ENCODE measurements at regions not wholly inside any gene's neighbourhood (a gene's known extent, or its start where the extent isn't known, plus 50 kb on each side); places are given as distances from the start of the nearest gene placed in this dataset.

DNA sequence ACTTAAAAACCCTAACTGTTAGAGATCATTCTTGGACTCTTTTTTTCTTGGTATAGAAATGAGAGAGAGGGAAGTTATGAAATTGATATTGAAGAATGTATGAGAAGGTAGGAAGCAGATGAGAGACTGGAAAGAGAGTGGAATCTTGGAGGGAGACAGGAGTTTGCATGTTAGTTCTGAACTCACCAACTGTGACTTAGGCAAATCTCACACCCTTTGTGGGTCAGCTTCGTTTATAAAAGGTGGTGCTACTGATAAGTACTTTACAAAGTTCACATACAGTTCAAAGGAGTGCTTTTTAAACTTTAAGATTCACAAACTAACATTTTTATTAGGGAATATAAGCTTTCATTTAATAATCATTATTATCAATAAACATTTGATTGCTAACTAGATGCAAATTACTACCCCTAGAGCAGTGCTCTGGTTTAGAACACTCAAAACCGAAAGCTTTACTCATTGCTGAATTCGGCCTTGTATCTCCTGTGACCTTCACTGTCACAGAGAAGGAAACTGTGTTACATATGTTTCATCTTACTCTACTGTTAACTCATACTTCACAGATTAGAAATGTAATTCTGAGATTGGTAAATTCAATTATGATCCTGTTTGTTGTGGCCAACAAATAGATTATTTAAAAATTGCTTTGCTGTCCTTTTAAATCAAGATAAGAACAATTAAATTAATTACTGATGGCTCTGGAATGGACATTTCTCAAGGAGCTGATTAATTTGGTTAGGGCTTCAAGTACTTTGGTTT is 143.2 kb downstream of the RMI1 start:
- no peak for DNase-seq (ENCODE audit: low read depth in 2 of 3, low spot score in 2 of 3)

GRCh38 chr9:84125046-84125445 is 144.4 kb downstream of the RMI1 start:
- no peak for DNase-seq (ENCODE audit: low read depth in 2 of 3, low spot score in 2 of 3)

DNA sequence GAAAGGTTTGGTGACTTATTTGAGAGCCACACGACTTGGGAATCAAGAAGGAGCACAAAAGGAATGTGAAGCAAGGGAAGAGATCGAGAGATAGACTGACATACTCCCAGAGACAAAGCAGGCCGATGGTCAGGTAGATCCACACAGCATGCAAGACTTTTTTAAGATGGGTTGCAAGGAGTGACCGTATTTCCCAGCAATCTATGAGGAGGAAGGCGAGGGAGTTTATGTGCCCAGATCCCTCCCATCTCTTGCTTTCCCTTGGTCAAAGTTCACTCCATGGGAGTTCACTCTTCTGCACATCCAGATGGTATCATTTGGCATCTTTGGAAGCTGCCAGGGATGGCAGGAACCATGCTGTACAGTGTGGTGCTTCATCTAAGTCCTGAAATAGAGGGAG is 148.9 kb downstream of the RMI1 start:
- DNase-seq (ENCODE audit: low read depth in 2 of 3, low spot score in 2 of 3), result no peak

DNA sequence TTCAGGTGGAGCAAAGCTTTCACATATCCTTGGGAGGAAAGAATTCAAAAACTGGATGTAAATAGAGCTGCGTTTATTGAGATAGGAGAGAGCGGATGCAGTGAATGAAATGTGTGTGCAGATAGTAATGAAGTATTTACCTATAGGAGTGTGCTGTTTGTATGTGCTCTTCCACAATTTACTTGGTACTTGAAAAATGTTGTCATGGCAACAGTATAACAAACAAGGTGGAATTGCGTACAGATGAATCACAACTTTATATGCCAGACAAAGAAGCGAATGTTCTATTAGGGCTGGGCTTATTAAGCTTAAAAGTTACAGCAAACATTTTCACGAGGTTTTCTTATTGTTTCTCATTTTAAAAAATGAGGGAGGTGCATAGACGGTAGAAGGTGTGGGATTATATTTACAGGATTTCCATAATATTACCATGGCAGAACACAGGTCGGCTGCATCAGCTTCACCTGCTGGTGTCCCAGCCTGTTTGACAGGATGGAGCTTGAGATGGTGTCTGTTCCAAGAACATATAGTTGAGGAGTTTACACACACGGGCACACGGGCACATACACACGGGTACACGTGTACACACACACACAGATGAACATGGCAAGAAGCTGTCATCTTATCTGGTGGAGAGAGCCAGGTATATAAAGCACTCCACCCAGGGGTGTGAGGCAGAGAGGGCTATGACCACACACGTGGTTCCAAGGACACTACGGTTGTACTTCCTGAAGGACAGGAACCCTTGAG is 155.7 kb downstream of the RMI1 start:
- no peak for DNase-seq (ENCODE audit: low read depth in 2 of 3, low spot score in 2 of 3)

DNA sequence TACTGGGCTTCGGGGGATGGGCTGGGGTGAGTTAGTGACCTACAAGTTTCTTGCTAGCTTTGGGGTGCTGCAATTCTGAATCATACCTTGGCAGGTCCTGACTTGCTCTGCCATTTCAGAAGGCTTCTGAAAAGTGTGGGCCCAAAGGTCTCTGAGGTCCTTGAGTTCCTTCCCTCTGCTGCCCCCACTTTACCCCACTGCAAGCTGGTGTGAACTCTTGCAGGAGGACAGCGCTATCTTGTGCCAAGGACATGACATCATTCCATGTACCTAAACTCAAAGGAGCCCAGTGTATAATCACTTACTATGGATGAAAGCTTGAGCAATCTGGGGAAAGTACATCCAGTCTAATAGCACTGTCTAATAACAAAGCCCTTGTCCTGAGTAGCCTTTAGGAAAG is 157.4 kb downstream of the RMI1 start:
- no peak for DNase-seq (ENCODE audit: low read depth in 2 of 3, low spot score in 2 of 3)

GRCh38 chr9:84138541-84138940 is 157.9 kb downstream of the RMI1 start:
- DNase-seq (ENCODE audit: low read depth in 2 of 3, low spot score in 2 of 3), result no peak

DNA sequence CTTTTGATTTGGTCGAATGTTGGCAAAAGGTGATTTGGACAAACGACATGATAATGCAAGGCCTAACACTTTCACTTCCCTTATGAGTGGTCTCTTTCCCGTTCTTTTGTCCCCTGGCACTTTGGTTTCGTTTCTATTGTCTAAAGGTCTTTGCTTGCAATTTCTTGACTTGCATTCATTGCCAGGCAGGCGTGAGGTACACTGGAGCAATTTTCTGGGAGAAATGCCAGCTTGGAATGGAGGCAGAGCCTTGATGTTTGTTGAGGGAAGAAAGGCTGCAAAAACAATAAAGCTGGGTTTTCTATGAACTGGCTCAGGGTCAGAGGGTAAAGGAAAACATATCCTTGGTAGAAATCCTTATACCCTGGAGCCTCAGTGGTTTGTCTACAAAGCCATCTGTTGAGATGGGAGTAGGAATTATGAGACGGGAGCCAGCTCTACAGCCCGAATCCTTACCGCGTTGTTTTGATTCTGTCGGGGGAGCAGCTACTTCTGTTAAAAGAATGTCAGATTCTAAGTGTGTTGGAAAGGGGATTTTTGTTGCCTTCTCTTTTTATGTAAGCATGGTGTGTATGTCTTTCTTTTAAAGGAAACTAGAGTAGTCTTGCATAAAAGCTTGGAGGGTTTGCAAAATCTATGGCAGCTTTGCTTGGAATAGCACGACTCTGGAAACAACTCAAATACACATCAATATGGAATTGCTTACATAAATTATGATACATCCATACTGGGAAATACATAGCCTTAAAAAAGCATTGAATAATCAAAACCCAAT is 158.9 kb downstream of the RMI1 start:
- no peak for DNase-seq (ENCODE audit: low read depth in 2 of 3, low spot score in 2 of 3)

DNA sequence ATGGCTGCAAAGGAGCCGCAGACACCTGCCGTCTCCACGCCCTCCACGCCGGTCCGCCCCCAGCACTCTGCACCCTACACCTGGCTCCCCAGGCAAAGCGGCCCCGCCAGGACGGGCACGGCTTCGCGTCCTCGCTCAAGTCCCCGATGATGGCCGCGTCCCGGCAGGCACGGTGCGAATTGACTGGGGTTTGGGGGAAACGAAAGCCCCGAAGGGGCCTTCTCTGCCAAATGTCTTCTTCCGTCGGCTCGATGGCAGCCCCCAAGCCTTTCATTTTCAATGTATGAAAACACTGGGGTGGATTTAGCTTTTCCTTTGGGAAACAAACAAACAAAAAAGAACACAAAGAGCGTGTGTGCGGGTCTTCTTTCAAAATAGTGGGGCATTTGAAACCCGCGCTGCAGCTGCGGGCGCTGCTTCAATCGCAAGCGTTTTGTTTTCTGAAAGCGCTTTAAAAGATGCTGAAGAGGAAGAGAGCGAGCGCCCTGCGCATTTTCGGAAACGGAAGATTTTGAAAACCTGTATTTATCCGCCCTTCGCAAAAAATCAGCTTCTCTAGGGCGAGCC is 160.0 kb downstream of the RMI1 start:
- peak in 2 of 3 donors; percentile 34 to 57 for DNase-seq (ENCODE audit: low read depth in 2 of 3, low spot score in 2 of 3)

GRCh38 chr9:84141741-84142370 is 161.3 kb downstream of the RMI1 start:
- DNase-seq (ENCODE audit: low read depth in 2 of 3, low spot score in 2 of 3), result no peak

GRCh38 chr9:84145031-84145430 is 164.4 kb downstream of the RMI1 start:
- no peak for DNase-seq (ENCODE audit: low read depth in 2 of 3, low spot score in 2 of 3)

DNA sequence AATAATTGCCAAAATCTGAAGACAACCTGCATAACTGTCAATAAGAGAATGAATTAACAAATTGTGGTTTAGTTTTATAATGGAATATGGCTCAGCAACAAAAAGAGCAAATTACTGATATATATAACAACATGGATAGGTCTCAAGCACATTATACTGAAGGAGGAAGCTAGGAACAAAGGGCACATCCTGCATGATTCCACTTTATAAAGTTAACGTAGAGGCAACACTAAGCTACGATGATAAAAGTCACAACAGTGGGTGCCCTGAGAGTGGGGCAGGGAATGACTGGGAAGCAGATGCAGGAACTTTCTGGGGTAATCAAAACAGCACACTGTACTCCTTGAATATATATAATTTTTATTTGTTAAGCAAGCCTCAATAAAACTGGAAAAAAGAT is 165.2 kb downstream of the RMI1 start:
- no peak for DNase-seq (ENCODE audit: low read depth in 2 of 3, low spot score in 2 of 3)

GRCh38 chr9:84146893-84147710 is 166.5 kb downstream of the RMI1 start:
- DNase-seq (ENCODE audit: low read depth in 2 of 3, low spot score in 2 of 3), result no peak

DNA sequence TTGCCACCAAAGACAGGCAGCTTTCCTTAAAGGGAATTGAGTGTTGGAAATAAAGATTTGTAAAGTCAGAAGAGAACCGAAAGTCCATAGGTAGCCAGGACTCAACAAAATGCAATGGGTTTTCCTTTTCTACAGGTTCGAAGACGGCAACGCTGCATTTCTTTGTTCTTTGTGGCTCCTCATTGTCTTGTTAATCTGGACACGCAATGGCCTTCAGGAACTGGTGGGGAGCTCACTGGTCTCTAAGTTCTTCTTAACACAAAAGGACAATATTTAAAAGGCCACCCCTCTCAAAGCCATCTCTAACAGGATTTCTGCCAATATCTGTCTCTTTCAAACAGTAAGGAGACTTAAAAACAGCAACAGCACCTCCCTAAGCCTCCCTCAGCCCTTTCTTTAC is 170.6 kb downstream of the RMI1 start:
- no peak for DNase-seq (ENCODE audit: low read depth in 2 of 3, low spot score in 2 of 3)

DNA sequence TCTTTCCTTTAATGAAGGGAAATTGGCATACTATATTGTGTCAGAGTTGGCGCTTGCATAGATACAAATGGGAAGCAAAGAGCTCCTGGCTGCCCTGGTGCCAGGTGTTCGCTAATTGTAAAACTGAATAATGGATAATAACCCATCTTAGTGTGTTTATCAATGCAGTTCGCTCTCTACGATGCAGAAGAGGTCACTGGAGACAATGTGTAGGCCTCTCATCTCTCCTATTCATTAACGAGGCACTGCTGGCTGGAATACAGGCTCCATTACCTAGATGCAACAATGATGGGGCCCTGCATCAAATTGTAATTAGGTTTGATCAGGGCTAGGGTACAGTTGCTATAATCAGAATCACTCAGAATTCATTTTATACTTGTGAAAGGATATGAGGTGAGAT is 171.0 kb downstream of the RMI1 start:
- DNase-seq (ENCODE audit: low read depth in 2 of 3, low spot score in 2 of 3), result no peak

DNA sequence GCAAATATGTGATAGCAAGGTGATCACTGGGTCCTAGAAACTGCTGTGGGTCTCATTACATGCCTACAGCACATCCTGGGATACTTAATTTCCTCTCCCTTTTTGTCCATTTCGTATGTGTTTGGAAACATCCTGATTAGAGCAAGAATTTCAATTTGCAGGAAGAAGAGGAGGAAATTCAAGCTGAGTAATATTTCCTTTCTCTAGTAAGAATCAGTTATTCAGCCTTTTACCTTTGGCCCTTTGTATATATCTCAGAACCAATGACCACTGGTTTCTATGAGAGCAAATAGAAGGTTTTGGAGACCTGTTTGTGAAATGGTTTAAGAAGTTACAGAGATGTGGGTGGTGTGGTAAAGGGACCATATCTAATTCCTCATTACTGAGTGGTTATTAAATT is 171.6 kb downstream of the RMI1 start:
- no peak for DNase-seq (ENCODE audit: low read depth in 2 of 3, low spot score in 2 of 3)

GRCh38 chr9:84153885-84154284 is 173.3 kb downstream of the RMI1 start:
- no peak for DNase-seq (ENCODE audit: low read depth in 2 of 3, low spot score in 2 of 3)

GRCh38 chr9:84154320-84154719 is 173.7 kb downstream of the RMI1 start:
- DNase-seq (ENCODE audit: low read depth in 2 of 3, low spot score in 2 of 3), result no peak

DNA sequence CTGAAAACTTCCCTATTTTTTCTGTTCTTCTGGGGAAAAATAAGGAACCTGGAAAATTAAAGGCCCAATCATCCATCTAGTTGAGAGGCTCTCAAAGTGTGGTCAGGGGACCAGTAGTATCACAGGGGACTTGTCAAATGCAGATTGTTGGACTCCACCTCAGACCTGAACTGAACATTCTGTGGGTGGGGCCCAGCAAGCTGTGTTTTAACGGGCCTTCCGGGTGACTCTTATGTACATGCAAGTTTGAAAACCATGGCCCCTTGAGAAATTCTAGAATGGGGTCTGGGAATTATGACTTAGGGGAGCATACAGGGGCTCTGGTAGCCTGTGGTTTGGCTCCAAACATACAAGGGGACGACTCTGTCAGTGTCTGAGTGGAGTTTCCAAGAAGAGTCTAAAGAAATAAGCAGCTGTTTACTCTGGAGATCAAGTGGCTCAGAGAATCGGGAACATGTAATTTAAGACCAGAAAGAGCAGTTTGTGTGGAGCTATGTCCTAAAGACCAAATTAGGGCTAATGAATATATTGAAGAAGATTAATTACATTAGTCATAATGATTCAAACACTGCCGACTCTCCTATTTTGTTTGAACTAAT is 177.4 kb downstream of the SLC28A3 start:
- DNase-seq (ENCODE audit: low read depth in 2 of 3, low spot score in 2 of 3), result no peak

DNA sequence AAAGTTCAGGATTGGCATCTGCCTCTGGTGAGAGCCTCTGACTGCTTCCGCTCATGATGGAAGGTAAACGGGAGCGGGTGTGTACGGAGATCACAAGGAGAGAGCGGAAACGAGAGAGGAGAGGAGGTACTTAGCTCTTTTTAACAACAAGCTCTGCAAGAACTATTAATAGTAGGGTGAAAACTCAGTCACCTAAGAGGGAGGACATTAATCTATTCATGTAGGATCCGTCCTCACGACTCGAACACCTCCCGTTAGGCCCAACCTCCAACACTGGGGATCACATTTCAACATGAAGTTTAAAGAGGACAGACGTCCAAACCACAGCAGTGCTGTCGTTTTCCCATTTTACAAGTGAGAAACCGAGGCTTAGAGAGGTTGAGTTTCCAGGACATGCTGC is 173.7 kb downstream of the SLC28A3 start:
- DNase-seq (ENCODE audit: low read depth in 2 of 3, low spot score in 2 of 3), result no peak

DNA sequence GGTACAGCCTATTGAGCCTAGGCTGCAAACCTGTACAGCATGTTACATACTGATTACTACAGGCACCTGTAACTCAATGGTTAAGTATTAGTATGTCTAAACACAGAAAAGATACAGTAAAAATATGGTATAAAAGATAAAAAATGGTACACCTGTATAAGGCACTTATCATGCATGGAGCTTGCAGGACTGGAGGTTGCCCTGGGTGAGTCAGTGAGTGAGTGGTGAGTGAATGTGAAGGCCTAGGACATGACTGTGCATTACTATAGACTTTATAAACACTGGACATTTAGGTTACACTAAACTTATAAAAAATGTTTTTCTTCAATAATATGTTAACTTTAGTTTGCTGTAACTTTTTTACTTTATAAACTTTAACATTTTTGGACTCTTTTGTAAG is 171.3 kb downstream of the SLC28A3 start:
- DNase-seq (ENCODE audit: low read depth in 2 of 3, low spot score in 2 of 3), result no peak

Data from hematopoietic multipotent progenitor cell (in vitro differentiated cells).